Esophagus mucosa (tissue), 1 donor: ENCODE measurements at regions not wholly inside any gene's neighbourhood (a gene's known extent, or its start where the extent isn't known, plus 50 kb on each side); places are given as distances from the start of the nearest gene placed in this dataset.

Experiments used
- ATAC-seq: fragments of 200-7000 bp; cut with Tn5 transposase; one replicate; pipeline ENCODE4 v1.9.1; 2020
- donor health status: DM: yes; HTN: yes; CAD: no.

DNA sequence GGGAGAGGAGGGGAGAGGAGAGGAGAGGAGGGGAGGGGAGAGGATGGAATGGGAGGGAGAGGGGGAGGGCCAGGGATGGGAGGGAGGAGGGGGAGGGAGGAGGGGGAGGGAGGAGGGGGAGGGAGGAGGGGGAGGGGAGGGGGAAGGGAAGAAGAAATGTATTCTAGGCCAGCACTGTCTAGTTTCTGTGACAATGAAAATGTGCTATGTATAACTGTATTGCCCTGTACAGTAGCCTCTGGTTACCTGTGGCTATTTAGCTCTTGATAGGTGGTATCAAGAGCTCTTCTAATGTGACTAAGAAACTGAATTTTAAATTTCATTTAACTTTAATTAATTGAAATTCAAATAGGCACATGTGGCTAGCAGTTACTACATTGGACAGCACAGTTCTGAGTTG lies 143.1 kb downstream of the BTC start:
- ATAC-seq: no peak

DNA sequence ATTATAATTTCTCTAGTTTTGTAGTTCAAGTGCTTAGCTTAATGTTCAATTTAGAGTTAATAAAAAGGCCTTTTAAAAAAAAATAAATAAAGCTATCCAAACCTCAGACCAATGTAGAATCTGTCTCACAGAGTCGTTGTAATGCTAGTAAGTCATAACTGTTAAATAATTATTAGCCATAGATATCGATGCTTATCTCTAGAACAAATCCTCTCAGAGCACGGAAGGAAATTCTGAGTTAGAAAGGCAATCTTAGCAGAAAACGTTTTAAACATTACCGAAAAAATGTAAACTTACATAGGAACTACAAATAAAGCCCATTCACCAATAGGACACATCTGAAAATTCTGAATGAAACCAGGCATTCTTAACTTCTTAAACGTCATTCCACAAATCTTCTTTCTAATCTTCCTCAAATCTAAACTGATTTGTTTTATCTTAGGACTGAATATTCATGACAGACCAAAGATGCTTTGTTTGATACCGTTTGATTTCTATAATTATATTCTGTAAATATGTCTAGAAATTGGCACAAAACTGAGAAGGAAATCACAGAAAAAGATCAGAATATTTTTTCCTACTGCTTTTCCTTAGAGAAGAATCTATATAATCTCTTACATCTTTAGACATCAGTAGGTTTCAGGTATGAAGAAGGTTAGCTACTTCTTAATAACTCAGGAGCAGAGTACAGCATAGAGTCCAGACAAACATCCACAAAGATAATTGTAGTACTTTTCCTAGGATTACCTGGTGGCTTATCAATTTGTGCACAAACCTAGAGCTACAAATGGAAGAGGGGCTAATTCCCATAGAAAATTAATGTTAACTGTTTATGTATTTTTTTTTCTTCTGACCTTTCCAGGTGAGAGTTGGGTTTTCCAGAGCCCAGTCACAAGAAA lies 140.7 kb downstream of the BTC start:
- ATAC-seq: no peak

DNA sequence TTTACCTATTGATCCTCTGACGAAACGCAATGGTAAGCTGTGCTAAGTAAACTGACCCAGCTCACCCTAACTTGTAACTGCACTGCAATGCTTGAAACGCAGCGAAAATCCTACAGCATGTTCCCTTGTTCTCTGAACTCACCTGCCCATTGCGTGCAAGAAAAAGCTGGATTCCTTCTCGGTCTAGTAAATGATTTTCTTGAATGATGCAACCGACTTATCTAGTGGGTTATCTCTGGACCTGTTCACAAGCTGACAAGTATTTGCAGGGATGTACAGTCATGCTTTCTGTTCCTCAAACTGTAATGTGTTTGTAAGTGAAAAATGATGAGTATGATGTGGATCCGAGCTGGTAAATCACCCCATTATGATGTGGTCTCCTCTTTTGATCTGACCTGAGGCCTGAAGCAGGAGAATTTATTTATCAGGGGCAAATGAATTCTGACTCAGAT lies 140.1 kb downstream of the BTC start:
- ATAC-seq: peak; percentile 26

DNA sequence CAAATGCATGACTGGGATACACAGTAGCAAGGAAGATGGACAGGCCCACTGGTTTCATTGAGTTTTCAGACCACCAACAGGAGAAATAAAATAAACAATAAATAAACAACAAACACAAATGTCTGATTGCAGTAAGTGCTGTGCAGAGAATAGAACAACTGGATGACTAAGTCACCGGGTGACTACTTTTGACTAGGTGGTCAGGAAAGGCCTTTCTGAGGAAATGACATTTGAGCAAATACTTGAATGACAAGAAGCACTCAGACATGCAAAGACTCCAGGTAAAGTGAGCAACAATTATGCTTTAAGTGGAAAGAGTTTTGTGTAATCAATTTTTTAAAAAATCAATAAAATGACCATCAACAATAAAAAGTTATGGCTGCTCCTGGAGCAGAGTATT lies 137.7 kb downstream of the BTC start:
- no peak for ATAC-seq

DNA sequence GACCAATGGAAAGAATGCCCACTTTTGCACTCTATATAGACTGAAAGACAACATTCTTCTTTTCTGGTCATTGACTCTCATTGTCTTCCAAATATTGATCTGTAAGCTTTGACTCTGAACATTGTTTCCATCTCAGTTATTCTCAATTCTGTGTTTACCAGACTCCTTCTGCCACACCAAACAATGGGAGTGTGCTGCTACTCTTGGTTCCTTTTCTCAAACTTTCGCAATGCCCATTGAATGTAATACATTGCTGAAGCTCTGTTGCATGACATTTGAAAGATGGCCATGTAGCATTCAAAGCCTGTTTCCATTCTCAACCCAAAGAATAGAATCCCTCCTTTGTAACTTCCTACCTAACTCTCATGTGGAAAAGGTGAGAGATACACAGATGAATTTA lies 136.2 kb downstream of the BTC start:
- ATAC-seq: no peak

DNA sequence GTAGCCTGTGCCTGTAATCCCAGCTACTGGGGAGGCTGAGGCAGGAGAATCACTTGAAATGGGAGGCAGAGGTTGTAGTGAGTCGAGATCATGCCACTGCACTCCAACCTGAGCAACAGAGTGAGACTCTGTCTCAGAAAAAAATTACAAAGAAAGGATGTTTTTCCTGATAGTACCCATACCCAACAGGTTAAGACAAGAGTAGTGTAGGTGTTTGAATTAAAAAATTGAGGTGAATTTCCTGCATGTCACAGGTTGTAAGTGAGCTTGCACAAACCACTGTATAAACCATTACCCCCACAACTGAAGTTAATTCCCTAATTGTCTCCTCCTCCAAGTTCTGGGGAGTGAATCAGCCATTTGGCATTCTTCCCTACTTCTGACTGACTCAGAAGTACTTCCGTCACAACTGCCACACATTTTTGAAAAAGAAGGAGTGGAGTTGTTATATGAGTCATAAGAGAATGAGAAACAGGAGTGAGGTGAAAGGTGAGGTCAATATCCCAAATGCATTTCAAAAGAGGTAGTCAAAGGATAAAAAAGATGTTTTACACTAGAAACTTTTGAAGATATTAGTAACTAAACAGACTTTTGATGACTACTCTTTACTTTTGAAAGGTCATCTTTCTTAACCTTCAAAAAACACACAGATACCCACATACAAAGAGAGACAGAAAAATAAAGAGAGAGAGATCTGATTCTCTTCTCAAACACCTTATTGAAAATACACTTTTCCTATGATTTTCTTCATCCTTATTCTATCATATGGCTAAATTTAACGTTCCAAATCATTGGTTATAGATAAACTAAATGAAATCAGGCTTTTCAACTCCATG lies 134.5 kb downstream of the BTC start:
- peak; percentile 93 for ATAC-seq

DNA sequence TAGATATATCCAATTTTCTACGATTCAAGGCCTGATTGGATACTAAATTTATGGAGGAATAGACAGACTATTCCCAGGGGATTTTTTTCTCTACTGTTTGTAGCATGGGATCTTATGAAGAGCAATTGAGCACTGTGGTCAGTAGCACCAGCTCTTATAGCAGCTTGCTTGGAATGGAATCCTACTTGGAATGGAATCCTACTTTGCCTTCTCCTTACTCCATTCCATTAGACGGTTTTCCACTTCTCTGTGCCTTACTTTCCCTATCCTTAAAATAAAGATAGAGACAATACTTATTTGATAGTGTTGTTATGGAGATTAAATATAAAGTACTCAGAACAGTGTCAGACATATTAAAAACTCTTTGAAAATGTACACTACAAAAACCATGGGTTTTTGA lies 133.5 kb downstream of the BTC start:
- ATAC-seq: no peak

DNA sequence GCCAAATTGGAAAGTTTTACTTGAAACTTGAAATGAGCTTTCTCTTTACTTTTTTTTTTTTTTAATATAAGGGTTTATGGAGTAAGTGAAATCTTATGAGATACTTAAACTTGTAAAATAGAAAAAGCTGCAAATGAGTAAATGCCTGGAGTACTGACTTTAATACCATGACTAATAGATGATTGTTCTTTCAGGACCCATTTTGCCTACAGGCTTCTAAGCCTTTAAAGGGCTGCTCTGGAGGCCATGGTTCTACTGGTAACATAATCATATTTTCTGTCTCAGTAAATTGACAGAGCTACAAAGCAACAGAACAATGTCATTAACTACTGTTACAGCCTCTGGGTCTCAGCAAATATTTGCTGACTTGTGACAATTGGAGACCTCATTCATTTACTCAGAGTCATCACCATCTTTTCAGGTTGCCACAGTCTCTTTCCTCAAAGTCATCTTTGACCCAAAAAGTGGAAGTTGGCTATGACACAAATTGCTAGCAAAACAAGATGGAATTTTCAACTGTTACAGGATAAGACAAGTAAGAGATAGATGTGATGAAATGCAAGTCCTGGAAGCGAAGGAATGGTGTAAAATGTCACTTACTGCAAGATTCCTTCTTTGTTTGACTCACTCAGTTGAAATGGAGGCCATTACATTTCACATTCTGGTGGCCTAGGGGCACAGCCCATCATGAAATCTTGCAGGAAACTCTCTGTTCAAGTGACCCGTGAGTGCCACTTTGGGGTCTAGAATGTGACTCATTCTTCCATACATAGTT lies 132.7 kb downstream of the BTC start:
- ATAC-seq: peak; percentile 22

DNA sequence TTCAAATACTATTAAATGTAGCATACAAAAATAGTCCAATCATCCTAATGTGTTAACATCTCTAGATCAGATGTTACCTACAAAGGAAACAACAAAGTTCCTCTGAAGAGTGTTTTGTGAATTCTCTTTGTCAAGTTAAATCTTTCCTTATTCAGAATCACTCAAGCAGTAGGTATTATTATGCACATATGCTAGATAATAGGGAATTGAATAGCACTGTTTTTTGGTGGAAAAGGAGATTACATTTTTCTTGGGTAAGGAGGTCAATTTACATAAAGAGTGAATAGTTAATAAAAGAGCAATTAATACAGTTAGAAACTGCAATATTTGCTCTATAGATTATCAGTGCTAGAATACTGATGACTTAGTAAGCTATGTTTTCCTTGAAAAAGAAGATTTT lies 130.7 kb downstream of the BTC start:
- no peak for ATAC-seq

DNA sequence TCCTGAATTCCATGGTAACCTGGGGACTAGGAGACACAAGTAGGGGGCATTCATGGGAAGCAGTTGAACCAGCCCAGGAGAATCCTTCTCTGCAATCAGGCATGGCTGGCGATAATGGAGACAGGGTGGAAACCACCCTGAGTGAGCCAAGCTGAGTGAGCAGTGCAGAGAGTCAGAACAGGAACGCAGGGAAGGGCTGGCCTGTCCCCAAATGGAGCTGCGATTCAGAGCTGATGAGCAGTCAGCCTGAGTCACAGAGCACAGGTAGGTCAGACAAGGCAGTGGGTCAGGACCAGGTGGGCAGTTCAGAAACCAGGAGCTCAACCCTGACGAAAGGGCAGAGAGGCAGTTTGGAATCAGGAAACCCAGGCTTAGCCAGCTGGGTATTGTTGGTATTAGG lies 129.0 kb downstream of the BTC start:
- ATAC-seq: peak; percentile 98

DNA sequence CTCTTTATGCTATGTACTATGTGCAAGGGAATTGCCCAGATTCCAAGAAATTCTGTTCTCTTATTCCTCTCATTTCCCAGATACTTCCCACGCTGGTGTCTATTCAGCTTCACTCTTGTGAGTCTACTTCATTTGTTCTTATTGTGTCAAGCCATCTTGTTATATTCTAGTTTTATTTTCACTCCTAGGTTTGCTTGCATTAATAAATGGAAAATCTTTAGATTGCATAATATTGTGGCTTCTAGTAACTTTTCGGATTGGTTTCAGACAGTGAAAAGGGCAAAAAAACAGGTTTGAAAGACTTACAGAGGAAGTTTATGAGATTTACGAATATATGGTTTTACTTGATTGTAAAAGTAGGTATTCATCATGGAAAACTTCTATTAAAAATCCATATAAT lies 128.4 kb downstream of the BTC start:
- no peak for ATAC-seq

DNA sequence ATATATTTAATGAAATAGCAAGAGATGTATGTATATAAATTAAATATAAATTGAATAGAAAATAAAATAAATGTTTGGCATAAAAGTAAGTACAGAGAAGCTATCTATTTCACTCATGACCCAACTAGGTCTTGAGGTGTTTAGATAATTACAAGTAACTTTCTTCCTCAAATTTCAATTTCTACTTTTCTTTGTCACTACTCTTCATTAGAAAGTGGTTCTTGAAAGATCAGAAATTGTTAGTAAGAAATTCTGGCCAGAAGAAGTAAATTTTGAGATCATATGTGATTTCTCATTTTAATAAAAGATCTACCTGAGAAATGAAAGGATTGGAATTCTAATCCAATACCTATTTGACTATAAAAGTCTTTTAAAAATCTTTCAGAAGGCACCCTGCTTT lies 126.9 kb downstream of the BTC start:
- no peak for ATAC-seq

DNA sequence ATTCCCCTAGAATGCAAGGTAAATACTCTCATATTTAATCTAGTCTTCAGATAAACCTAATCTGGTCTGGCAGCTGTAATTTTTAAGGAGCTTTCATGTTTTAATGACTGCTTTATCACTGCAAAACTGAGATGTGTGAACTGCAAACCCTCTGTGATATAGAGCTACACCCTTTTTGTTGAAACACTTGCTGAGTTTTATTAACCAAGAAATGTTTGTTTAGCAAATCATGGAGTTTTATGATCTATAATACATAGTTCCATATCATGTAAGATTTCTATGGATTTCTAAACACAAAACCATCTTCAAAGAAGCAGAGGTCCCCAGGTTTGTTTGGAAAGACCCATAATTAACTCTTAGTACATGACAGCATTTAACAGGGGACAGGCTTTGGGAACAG lies 126.4 kb downstream of the BTC start:
- no peak for ATAC-seq

DNA sequence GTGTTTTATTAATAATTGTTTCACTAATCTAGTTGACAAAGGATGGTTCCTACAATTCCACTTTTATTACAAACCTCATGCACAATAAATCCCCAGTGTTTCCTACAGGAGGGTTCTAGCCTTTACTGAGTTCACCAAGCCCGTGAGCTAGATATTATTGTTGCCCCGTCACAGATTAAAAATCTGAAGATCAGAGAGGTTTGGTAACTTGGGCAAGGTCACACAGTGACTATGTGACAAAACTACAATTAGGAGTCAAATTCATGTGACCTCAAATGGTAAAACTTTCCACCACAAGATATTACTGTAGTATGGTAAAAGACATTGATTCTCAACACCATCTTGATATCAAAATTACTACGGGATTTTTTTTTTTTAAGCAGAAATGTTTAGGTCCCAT lies 124.6 kb downstream of the BTC start:
- no peak for ATAC-seq

DNA sequence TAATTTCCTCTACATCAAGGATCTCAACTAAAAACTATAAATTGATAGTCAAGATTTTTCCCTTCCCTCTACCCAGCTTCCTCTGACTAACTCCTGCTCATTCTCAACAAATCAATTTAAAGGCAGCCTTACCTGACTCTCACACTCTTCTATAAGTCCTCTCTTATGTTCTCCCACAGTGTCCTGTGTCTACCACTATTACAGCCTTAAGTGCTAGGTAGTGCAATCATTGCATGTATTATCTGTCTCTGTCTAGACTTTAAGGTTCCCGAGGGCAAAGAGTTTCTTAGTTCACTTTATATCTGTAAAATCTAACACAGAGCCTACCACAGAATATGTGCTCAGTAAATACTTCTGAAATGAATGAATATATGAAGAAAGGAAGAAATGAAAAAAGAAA lies 123.7 kb downstream of the BTC start:
- ATAC-seq: no peak

DNA sequence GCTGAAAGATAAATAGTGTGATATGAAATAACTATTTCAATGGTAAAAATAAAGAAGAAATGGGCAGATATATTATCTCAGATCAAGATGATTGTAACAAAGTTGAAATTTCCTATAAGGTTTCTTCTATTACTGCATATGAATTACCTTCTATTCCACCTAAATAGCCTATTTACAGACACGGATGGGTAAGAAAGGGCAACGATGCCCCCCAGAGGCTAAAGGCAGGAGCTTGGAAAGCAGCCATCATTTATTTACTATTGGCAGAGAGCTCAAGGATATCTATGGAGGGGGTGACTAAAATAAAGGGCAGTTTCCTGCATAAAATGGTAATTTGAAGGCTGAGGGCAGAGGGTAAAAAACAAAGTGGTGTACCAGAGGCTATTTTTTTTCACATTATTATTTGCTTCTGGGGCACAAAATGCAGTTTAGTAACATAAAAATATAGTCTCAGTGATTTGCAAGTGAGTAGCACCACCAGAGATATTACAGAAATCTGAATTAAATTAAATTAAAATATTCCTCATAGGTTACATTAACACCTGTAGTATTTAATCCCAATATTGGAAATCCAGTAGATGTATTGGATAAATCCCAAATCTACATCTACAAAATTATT lies 123.1 kb downstream of the BTC start:
- peak; percentile 41 for ATAC-seq

DNA sequence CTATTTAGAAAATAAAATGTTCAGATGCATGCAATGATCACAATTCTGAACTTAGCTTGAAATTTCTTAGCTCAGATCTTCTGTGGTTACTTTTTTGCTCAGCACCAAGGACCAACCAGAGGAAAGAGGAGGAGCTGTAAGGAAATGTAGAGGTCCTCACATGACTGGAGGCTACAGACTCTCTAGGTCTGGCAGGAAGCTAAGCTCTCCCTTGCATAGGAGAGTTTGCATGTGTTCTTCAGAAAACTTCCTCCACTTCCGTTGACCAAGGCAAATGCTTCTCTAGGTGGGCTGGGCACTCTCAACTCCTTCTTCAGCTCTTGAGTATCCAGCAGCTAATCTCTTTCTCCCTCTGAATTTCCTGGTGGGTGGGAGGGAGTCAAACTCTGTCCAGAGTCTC lies 119.6 kb downstream of the BTC start:
- ATAC-seq: no peak

DNA sequence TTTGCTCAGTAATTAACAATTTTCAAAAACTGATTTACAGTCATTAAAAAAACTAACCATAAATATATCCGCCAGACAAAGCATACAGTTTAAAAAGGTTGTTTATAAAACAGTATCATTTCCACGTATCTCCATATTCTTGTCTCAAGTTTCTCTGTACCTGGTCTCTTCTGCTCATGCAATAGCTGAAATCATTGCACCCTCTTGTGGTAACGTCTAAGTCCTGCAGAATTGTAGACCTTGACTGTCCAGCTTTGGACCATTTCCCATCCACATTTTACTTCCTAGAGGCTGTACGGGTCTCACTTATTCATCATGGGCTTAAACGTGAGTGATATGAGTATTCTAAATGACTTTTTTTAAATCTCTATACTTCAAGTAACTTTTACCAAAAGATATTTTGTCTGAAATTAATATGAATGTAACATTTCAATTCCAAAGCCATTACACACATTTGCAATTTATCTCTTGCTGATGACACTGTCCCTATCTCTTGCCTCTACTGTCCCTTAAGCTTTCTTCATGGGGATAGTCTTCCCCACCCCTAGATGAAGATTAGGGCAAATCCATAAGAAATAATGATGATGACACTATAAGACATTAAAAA lies 118.5 kb downstream of the BTC start:
- ATAC-seq: peak; percentile 80

DNA sequence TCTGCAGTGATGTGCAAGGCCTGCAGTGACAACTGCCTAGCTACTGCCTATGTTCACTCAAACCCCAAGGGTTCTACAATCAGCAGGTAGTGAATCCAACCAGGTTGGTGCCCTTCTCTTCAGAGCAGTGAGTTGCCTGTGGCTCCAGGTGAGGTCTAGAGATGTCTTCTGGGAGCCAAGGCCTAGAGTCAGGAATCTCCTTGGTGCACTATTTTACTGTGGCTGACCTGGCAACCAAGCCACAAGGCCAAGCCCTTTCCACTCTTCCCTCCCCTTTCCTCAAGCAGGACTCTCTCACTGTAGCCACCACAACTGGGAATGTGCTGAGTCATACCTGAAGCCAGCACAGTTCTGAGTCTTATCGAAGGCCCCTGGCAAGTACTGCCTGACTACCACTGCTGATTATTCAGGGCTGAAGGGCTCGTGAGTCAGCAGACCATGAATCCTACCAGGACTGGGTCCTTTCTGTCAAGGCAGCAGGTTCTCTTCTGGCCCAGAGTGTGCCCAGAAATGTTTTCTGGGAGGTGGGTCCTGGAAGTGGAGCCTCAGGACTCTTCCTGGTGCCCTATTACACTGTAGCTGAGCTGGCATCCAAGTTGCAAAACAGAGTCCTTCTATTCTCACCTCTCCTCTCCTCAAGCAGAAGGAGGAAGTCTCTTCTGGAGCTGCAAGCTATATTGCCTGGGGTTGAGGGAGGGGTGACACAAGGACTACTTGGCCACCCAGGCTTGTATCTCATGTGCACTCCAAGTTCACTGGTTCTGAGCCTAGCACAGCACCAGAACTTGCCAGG lies 111.6 kb downstream of the BTC start:
- peak; percentile 84 for ATAC-seq

DNA sequence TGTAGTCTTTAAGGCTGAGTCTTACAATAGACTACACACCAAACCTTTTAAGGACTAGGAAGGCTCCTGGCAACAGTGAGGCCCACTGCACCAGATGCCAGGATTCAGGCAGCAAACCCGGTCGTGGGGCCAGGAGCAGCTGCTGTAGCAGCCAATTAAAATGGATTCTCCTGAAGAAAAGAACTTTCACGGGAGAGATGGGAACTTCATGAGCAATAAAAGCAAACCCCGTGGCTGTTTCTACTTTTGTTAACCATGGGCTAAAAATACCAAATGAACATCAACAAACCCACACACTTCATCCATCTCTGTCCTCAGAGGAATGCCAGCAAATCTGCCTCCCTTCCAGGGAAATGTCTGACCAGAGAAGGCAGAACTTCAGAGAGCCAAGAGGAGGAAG lies 101.4 kb downstream of the BTC start:
- no peak for ATAC-seq
